Thyroid gland (tissue), 4 donors: ENCODE measurements at regions not wholly inside any gene's neighbourhood (a gene's known extent, or its start where the extent isn't known, plus 50 kb on each side); places are given as distances from the start of the nearest gene placed in this dataset.

ENCODE experiments used
- DNase-seq, 2 donors: peaks; one replicate each; pipeline ENCODE4 v3.0.0-alpha.2; 2019
- H3K27ac ChIP-seq, 3 donors: fragments of 200-600 bp; sonication (generic); 1 replicate in 2 of 3; 2 replicates in 1 of 3; pipeline ENCODE4 v1.5.1; 2016 to 2019; ENCODE audit warnings: mild to moderate bottlenecking in 1 of 3, moderate library complexity in 1 of 3
- H3K27me3 ChIP-seq: fragments of 200-600 bp; sonication (generic); one replicate; pipeline ENCODE4 v1.5.1; 2019
- H3K36me3 ChIP-seq, 2 donors: fragments of 200-600 bp; sonication (generic); one replicate each; pipeline ENCODE4 v1.5.1; 2016 to 2019
- H3K4me1 ChIP-seq, 2 donors: fragments of 200-600 bp; sonication (generic); one replicate each; pipeline ENCODE4 v1.5.1; 2017 to 2019
- H3K4me3 ChIP-seq, 3 donors: fragments of 200-600 bp; sonication (generic); replicated peaks in 1 of 3; 1 replicate in 2 of 3; 2 replicates in 1 of 3; pipeline ENCODE4 v1.5.1; 2016; ENCODE audit warnings: mild to moderate bottlenecking in 1 of 3
- H3K9me3 ChIP-seq: fragments of 200-600 bp; sonication (generic); one replicate; pipeline ENCODE4 v1.5.1; 2017
- CTCF ChIP-seq, 6 experiments: fragments of 200-600 bp in 3 of 6; fragments of 450-650 bp in 3 of 6; sonication (generic) in 3 of 6; IDR thresholded peaks; one replicate each; pipeline ENCODE4 v1.5.1; 2016 to 2019; ENCODE audit warnings: antibody characterized with exemption in 6 of 6, mild to moderate bottlenecking in 2 of 6, inconsistent platforms in 1 of 6, moderate library complexity in 1 of 6
- POLR2A ChIP-seq, 2 donors: fragments of 450-650 bp; IDR thresholded peaks; one replicate each; pipeline ENCODE4 v1.6.1; 2017; ENCODE audit warnings: antibody characterized with exemption in 2 of 2, mild to moderate bottlenecking in 2 of 2, moderate library complexity in 1 of 2
- WGBS, 2 donors: methylation state at CpG; one replicate each; pipeline ENCODE4 v1.1.5; 2017; 5-methylcytosine and 5-hydroxymethylcytosine counted together
- intact Hi-C: fragments of 100-400 bp; cut with DNase I; formaldehyde crosslinking; loops from one replicate; pipeline ENCODE4 v1.15.1; 2023

- H3K27ac ChIP-seq: no peak overlapping the region
- H3K27me3 ChIP-seq: no peaks in the 10 kb centered on the region
- H3K36me3 ChIP-seq: no peaks in the 10 kb centered on the region
- DNase-seq: no peak
- intact Hi-C loops: loop anchor here (10.0 kb wide), 2 partner anchors 118 to 188 kb away; partner anchors contain the start of gene FYN
- TF ChIP-seq CTCF (IDR thresholded peaks at IDR 0.05) (no peak), POLR2A (IDR thresholded peaks at IDR 0.05) (no peak)
- no peak overlapping the region for H3K4me3 ChIP-seq
- WGBS, 2 donors: 74 to 86% methylated on average over 4 of the region's 4 CpGs
- no peaks in the 10 kb centered on the region for H3K9me3 ChIP-seq
- H3K4me1 ChIP-seq: peaks cover 18 to 34% of the 10 kb centered on the region in 2 donors
Observed at GRCh38 chr6:111992851-111993250, 61.1 kb upstream of the CCN6 start.

GRCh38 chr6:111993342-111993741 lies 60.6 kb upstream of the CCN6 start:
- Histone ChIP-seq H3K27ac (no peak overlapping the region), H3K4me1 (peaks cover 13 to 30% of the 10 kb centered on the region in 2 donors), H3K9me3 (no peaks in the 10 kb centered on the region), H3K4me3 (no peak overlapping the region), H3K27me3 (no peaks in the 10 kb centered on the region), H3K36me3 (no peaks in the 10 kb centered on the region)
- intact Hi-C loops: loop anchor here (10.0 kb wide), 2 partner anchors 119 to 189 kb away; partner anchors contain the start of gene FYN
- no peak for DNase-seq
- 76 to 81% methylated on average over 6 of the region's 6 CpGs for WGBS, 2 donors
- no peak for TF ChIP-seq POLR2A (IDR thresholded peaks at IDR 0.05)
- no peak for TF ChIP-seq CTCF (IDR thresholded peaks at IDR 0.05)

GRCh38 chr6:111994791-111995190 lies 59.1 kb upstream of the CCN6 start:
- Histone ChIP-seq H3K36me3 (no peaks in the 10 kb centered on the region), H3K27ac (no peak overlapping the region), H3K4me3 (no peak overlapping the region), H3K9me3 (no peaks in the 10 kb centered on the region), H3K27me3 (no peaks in the 10 kb centered on the region), H3K4me1 (peaks cover 0 to 15% of the 10 kb centered on the region in 2 donors)
- no peak for TF ChIP-seq CTCF (IDR thresholded peaks at IDR 0.05)
- no peak for TF ChIP-seq POLR2A (IDR thresholded peaks at IDR 0.05)
- 89 to 96% methylated on average over 6 of the region's 6 CpGs for WGBS, 2 donors
- no peak for DNase-seq
- intact Hi-C loops: loop anchor here (5.0 to 10.0 kb wide), 3 partner anchors 120 to 287 kb away; partner anchors contain the start of gene FYN

GRCh38 chr6:111995404-111995803 lies 58.5 kb upstream of the CCN6 start:
- DNase-seq: no peak
- Histone ChIP-seq H3K27me3 (no peaks in the 10 kb centered on the region), H3K36me3 (no peaks in the 10 kb centered on the region), H3K27ac (no peak overlapping the region), H3K4me1 (peaks cover 0 to 10% of the 10 kb centered on the region in 2 donors), H3K9me3 (no peaks in the 10 kb centered on the region), H3K4me3 (no peak overlapping the region)
- TF ChIP-seq POLR2A (IDR thresholded peaks at IDR 0.05): no peak
- no peak for TF ChIP-seq CTCF (IDR thresholded peaks at IDR 0.05)
- intact Hi-C loops: loop anchor here (5.0 to 10.0 kb wide), 3 partner anchors 121 to 288 kb away; partner anchors contain the start of gene FYN
- 90 to 100% methylated on average over 2 of the region's 2 CpGs for WGBS, 2 donors

- Histone ChIP-seq H3K4me3 (no peak overlapping the region), H3K27ac (no peak overlapping the region), H3K36me3 (no peaks in the 10 kb centered on the region), H3K9me3 (no peaks in the 10 kb centered on the region), H3K27me3 (no peaks in the 10 kb centered on the region), H3K4me1 (peaks cover 0 to 10% of the 10 kb centered on the region in 2 donors)
- 82 to 87% methylated on average over 17 of the region's 17 CpGs for WGBS, 2 donors
- no peak for DNase-seq
- no peak for TF ChIP-seq POLR2A (IDR thresholded peaks at IDR 0.05)
- no peak for TF ChIP-seq CTCF (IDR thresholded peaks at IDR 0.05)
- intact Hi-C loops: loop anchor here (5.0 to 10.0 kb wide), 3 partner anchors 122 to 289 kb away; partner anchors contain the start of gene FYN
Observed at GRCh38 chr6:111996144-111996865, 57.6 kb upstream of the CCN6 start.
